Upper lobe of left lung (tissue), 6 donors: ENCODE measurements at regions not wholly inside any gene's neighbourhood (a gene's known extent, or its start where the extent isn't known, plus 50 kb on each side); places are given as distances from the start of the nearest gene placed in this dataset.
A peak's percentile ranks its signal among the peaks of the same experiment; 100 is the strongest.

Experiments used
- ATAC-seq, 2 donors: fragments of 200-7000 bp; cut with Tn5 transposase; one replicate each; pipeline ENCODE4 v1.9.1; 2022; ENCODE audit warnings: mild to moderate bottlenecking in 2 of 2, moderate library complexity in 2 of 2; ENCODE audit not compliant: low FRiP score in 2 of 2
- DNase-seq, 2 donors: peaks; one replicate each; pipeline ENCODE4 v3.0.0-alpha.2; 2019 to 2020
- H3K27ac ChIP-seq, 4 donors: fragments of 200-600 bp; sonication (generic); one replicate each; pipeline ENCODE4 v1.5.1; 2016 to 2019
- H3K27me3 ChIP-seq, 4 donors: fragments of 200-600 bp; sonication (generic); one replicate each; pipeline ENCODE4 v1.5.1; 2017 to 2019
- H3K36me3 ChIP-seq, 4 donors: fragments of 200-600 bp; sonication (generic); one replicate each; pipeline ENCODE4 v1.5.1; 2016 to 2019
- H3K4me1 ChIP-seq, 4 donors: fragments of 200-600 bp; sonication (generic); one replicate each; pipeline ENCODE4 v1.5.1; 2018 to 2019
- H3K4me3 ChIP-seq, 4 donors: fragments of 200-600 bp; sonication (generic); one replicate each; pipeline ENCODE4 v1.5.1; 2017 to 2019; ENCODE audit warnings: mild to moderate bottlenecking in 2 of 4, moderate library complexity in 1 of 4
- H3K9me3 ChIP-seq, 4 donors: fragments of 200-600 bp; sonication (generic); one replicate each; pipeline ENCODE4 v1.5.1; 2018 to 2019
- CTCF ChIP-seq, 6 experiments: fragments of 450-650 bp in 4 of 6; fragments of 200-600 bp in 2 of 6; sonication (generic) in 2 of 6; IDR thresholded peaks; one replicate each; pipeline ENCODE4 v1.5.1; 2016 to 2019; ENCODE audit warnings: antibody characterized with exemption in 6 of 6
- EP300 ChIP-seq, 4 donors: sonication (generic); formaldehyde crosslinking; IDR thresholded peaks; one replicate each; pipeline ENCODE4 v1.5.1; 2017; ENCODE audit warnings: antibody characterized with exemption in 4 of 4, control low read depth in 2 of 4
- POLR2A ChIP-seq, 4 donors: fragments of 450-650 bp; IDR thresholded peaks; one replicate each; pipeline ENCODE4 v1.5.1; 2016 to 2017; ENCODE audit warnings: antibody characterized with exemption in 4 of 4, mild to moderate bottlenecking in 2 of 4
- POLR2AphosphoS5 ChIP-seq, 2 donors: sonication (generic); formaldehyde crosslinking; IDR thresholded peaks; one replicate each; pipeline ENCODE4 v1.5.1; 2017; ENCODE audit warnings: antibody characterized with exemption in 2 of 2
- WGBS, 2 donors: methylation state at CpG; one replicate each; pipeline ENCODE4 v1.1.5; 2017 to 2018; 5-methylcytosine and 5-hydroxymethylcytosine counted together
- donor health status: DM: no; HTN: no; CAD: no; lungs with moderate emphysema.
- donor health status: DM: no; HTN: yes; CAD: no; lungs with severe emphysema.

GRCh38 chr13:104385404-104385803 lies 1319.2 kb upstream of the SLC10A2 start:
- Histone ChIP-seq H3K4me1 (no peaks in the 10 kb centered on the region), H3K9me3 (no peaks in the 10 kb centered on the region), H3K27me3 (no peaks in the 10 kb centered on the region), H3K27ac (no peak overlapping the region), H3K36me3 (no peaks in the 10 kb centered on the region), H3K4me3 (no peak overlapping the region)
- TF ChIP-seq POLR2A (IDR thresholded peaks at IDR 0.05): no peak
- TF ChIP-seq CTCF (IDR thresholded peaks at IDR 0.05): no peak
- TF ChIP-seq POLR2AphosphoS5 (IDR thresholded peaks at IDR 0.05): no peak
- no peak for TF ChIP-seq EP300 (IDR thresholded peaks at IDR 0.05)
- ATAC-seq (peak in 1 of 2 donors; percentile 65), DNase-seq (no peak)
- WGBS, 2 donors: 83 to 88% methylated on average over 2 of the region's 2 CpGs

GRCh38 chr13:104382951-104383350 lies 1316.7 kb upstream of the SLC10A2 start:
- 86 to 87% methylated on average over 1 of the region's 1 CpG for WGBS, 2 donors
- no peaks in the 10 kb centered on the region for H3K9me3 ChIP-seq

GRCh38 chr13:104376588-104376987 lies 1310.4 kb upstream of the SLC10A2 start:
- no peak for TF ChIP-seq CTCF (IDR thresholded peaks at IDR 0.05)
- TF ChIP-seq POLR2A (IDR thresholded peaks at IDR 0.05): no peak
- no peak for TF ChIP-seq EP300 (IDR thresholded peaks at IDR 0.05)
- TF ChIP-seq POLR2AphosphoS5 (IDR thresholded peaks at IDR 0.05): no peak
- 83 to 94% methylated on average over 1 of the region's 1 CpG for WGBS, 2 donors
- ATAC-seq: no peak

More at GRCh38 chr13:104382951-104383350, 1316.7 kb upstream of the SLC10A2 start:
- TF ChIP-seq POLR2A (IDR thresholded peaks at IDR 0.05) (no peak), EP300 (IDR thresholded peaks at IDR 0.05) (no peak), POLR2AphosphoS5 (IDR thresholded peaks at IDR 0.05) (no peak), CTCF (IDR thresholded peaks at IDR 0.05) (no peak)
- H3K4me3 ChIP-seq: no peak overlapping the region
- H3K27me3 ChIP-seq: no peaks in the 10 kb centered on the region
- DNase-seq: no peak
- ATAC-seq: no peak
- no peaks in the 10 kb centered on the region for H3K36me3 ChIP-seq
- no peaks in the 10 kb centered on the region for H3K4me1 ChIP-seq
- no peak overlapping the region for H3K27ac ChIP-seq

GRCh38 chr13:104375614-104376013 lies 1309.4 kb upstream of the SLC10A2 start:
- no peaks in the 10 kb centered on the region for H3K36me3 ChIP-seq
- no peak for ATAC-seq

More at GRCh38 chr13:104376588-104376987, 1310.4 kb upstream of the SLC10A2 start:
- Histone ChIP-seq H3K9me3 (no peaks in the 10 kb centered on the region), H3K4me1 (no peaks in the 10 kb centered on the region), H3K4me3 (no peak overlapping the region), H3K36me3 (no peaks in the 10 kb centered on the region), H3K27ac (no peak overlapping the region), H3K27me3 (no peaks in the 10 kb centered on the region)
- no peak for DNase-seq

More at GRCh38 chr13:104375614-104376013, 1309.4 kb upstream of the SLC10A2 start:
- 81 to 94% methylated on average over 1 of the region's 1 CpG for WGBS, 2 donors
- H3K9me3 ChIP-seq: no peaks in the 10 kb centered on the region
- no peak for TF ChIP-seq POLR2AphosphoS5 (IDR thresholded peaks at IDR 0.05)
- no peak for TF ChIP-seq CTCF (IDR thresholded peaks at IDR 0.05)
- TF ChIP-seq EP300 (IDR thresholded peaks at IDR 0.05): no peak
- no peak for TF ChIP-seq POLR2A (IDR thresholded peaks at IDR 0.05)
- no peaks in the 10 kb centered on the region for H3K4me1 ChIP-seq
- no peak overlapping the region for H3K27ac ChIP-seq
- no peaks in the 10 kb centered on the region for H3K27me3 ChIP-seq
- DNase-seq: no peak
- H3K4me3 ChIP-seq: no peak overlapping the region
